Parathyroid adenoma (tissue), 2 donors: ENCODE measurements at regions not wholly inside any gene's neighbourhood (a gene's known extent, or its start where the extent isn't known, plus 50 kb on each side); places are given as distances from the start of the nearest gene placed in this dataset.

Experiments used
- H2AFZ ChIP-seq: fragments of 300-600 bp; sonication (generic); one replicate; pipeline ENCODE4 v1.7.0; 2017; ENCODE audit warnings: antibody characterized with exemption, mild to moderate bottlenecking
- H3K27ac ChIP-seq: fragments of 300-600 bp; sonication (generic); one replicate; pipeline ENCODE4 v1.7.0; 2017
- H3K27me3 ChIP-seq: fragments of 300-600 bp; sonication (generic); one replicate; pipeline ENCODE4 v1.7.0; 2017; ENCODE audit warnings: low read length; ENCODE audit not compliant: control insufficient read depth, insufficient read depth
- H3K36me3 ChIP-seq: fragments of 300-600 bp; sonication (generic); one replicate; pipeline ENCODE4 v1.7.0; 2017; ENCODE audit warnings: low read length; ENCODE audit not compliant: control insufficient read depth, insufficient read depth
- H3K4me1 ChIP-seq: fragments of 300-600 bp; sonication (generic); one replicate; pipeline ENCODE4 v1.7.0; 2017; ENCODE audit warnings: control low read depth
- H3K4me2 ChIP-seq: fragments of 300-600 bp; sonication (generic); one replicate; pipeline ENCODE4 v1.7.0; 2017; ENCODE audit warnings: low read length
- H3K4me3 ChIP-seq: fragments of 300-600 bp; sonication (generic); one replicate; pipeline ENCODE4 v1.7.0; 2017; ENCODE audit warnings: low read depth, low read length
- H3K79me2 ChIP-seq: fragments of 300-600 bp; sonication (generic); one replicate; pipeline ENCODE4 v1.7.0; 2017; ENCODE audit warnings: control low read depth
- H3K9ac ChIP-seq: fragments of 300-600 bp; sonication (generic); one replicate; pipeline ENCODE4 v1.7.0; 2017; ENCODE audit warnings: mild to moderate bottlenecking
- H3K9me3 ChIP-seq: fragments of 300-600 bp; sonication (generic); one replicate; pipeline ENCODE4 v1.7.0; 2017; ENCODE audit warnings: low read length; ENCODE audit not compliant: control insufficient read depth
- CTCF ChIP-seq: fragments of 300-600 bp; sonication (generic); IDR thresholded peaks from one replicate; pipeline ENCODE4 v1.7.0; 2017; ENCODE audit warnings: antibody characterized with exemption, mild to moderate bottlenecking
- donor health status: primary hyperparathyroidism.

GRCh38 chr13:60347174-60347573 lies 49.8 kb upstream of the TDRD3 start:
- H3K4me3 ChIP-seq: no peak overlapping the region
- H2AFZ ChIP-seq: no peak overlapping the region

More at GRCh38 chr13:60347174-60347573, 49.8 kb upstream of the TDRD3 start:
- Histone ChIP-seq H3K4me1 (no peaks in the 10 kb centered on the region), H3K9me3 (no peaks in the 10 kb centered on the region), H3K4me2 (no peak overlapping the region), H3K27ac (no peak overlapping the region), H3K36me3 (no peaks in the 10 kb centered on the region), H3K27me3 (no peaks in the 10 kb centered on the region), H3K79me2 (no peaks in the 10 kb centered on the region), H3K9ac (no peak overlapping the region)
- no peak for TF ChIP-seq CTCF
